ENCODE measurements at regions not wholly inside any gene's neighbourhood (a gene's known extent, or its start where the extent isn't known, plus 50 kb on each side); places are given as distances from the start of the nearest gene placed in this dataset.

DNA sequence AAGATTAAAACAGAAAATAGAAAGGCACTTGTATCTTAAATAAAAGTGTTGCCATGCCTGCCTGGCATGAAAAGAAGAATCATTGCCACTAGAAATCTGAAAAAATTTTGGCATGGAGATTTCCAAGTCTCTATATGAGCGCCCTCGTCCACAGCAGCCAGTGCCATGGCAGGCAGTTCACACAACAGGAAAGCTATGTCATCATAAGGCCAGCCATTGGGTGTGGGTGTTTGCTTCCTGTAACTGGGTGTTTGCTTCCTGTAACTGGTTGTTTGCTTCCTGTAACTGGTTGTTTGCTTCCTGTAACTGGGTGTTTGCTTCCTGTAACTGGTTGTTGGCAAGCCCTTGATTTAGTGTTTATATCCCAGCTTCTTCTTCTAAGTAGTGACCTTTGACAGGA lies 446.7 kb downstream of the IRX1 start:
- no peak overlapping the region for H3K4me3 ChIP-seq (ENCODE audit: low read depth, low read length)
- 43% methylated on average over 2 of the region's 2 CpGs for WGBS
- H3K36me3 ChIP-seq (ENCODE audit: insufficient read depth), result no peaks in the 10 kb centered on the region
- no peak for DNase-seq (ENCODE audit: extremely low spot score)
- no peak overlapping the region for H3K27ac ChIP-seq (ENCODE audit: low read depth)
- H3K4me1 ChIP-seq (ENCODE audit: insufficient read depth), result no peaks in the 10 kb centered on the region

DNA sequence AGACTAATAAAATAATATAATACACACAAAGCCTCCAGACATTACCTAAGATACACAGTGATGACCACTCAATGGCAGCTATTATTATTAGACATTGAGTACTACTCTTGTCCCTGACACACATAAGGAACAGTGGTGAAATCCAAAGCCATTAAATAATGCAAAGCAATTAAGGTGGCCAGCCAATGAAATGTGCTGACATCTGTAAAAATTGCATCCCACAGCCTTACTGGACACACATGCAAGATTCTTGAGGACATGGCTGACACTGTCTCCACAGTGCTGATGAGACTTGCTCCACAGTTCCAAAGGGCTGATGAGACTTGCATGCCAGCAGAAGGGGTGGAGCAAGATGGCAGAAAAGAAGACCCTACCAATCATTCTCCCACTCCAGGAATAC lies 447.5 kb downstream of the IRX1 start:
- H3K36me3 ChIP-seq (ENCODE audit: insufficient read depth), result no peaks in the 10 kb centered on the region
- H3K27ac ChIP-seq (ENCODE audit: low read depth), result no peak overlapping the region
- no peak overlapping the region for H3K4me3 ChIP-seq (ENCODE audit: low read depth, low read length)
- DNase-seq (ENCODE audit: extremely low spot score), result no peak
- H3K4me1 ChIP-seq (ENCODE audit: insufficient read depth), result no peaks in the 10 kb centered on the region

- WGBS, result 96% methylated on average over 2 of the region's 2 CpGs
- Histone ChIP-seq H3K36me3 (ENCODE audit: insufficient read depth) (no peaks in the 10 kb centered on the region), H3K4me1 (ENCODE audit: insufficient read depth) (no peaks in the 10 kb centered on the region), H3K27ac (ENCODE audit: low read depth) (no peak overlapping the region), H3K4me3 (ENCODE audit: low read depth, low read length) (no peak overlapping the region)
- no peak for DNase-seq (ENCODE audit: extremely low spot score)
Measured at GRCh38 chr5:4044881-4045280, 449.2 kb downstream of the IRX1 start.

DNA sequence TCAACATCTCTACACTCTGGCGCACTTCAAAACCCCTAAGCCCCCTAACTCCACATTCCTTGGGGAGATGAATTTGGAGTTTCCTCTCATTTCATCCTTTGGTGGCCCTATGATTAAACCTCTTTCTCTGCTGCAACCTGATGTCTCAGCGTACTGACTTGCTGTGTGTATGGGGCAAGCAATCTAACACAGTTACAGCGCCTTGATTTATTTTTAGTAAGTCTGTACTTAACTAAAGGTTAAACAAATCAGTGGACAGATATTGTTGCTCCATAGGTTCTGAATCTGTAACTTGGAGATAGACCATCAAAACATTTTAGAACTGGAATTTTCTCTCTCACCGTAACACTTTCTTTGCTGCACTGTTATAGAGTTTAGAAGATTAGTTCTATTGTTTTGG lies 452.8 kb downstream of the IRX1 start:
- H3K4me1 ChIP-seq (ENCODE audit: insufficient read depth), result no peaks in the 10 kb centered on the region
- DNase-seq (ENCODE audit: extremely low spot score), result no peak
- H3K4me3 ChIP-seq (ENCODE audit: low read depth, low read length), result no peak overlapping the region
- WGBS, result 73% methylated on average over 4 of the region's 4 CpGs
- H3K27ac ChIP-seq (ENCODE audit: low read depth), result no peak overlapping the region
- H3K36me3 ChIP-seq (ENCODE audit: insufficient read depth), result no peaks in the 10 kb centered on the region

GRCh38 chr5:4050203-4050602 lies 454.6 kb downstream of the IRX1 start:
- Histone ChIP-seq H3K36me3 (ENCODE audit: insufficient read depth) (no peaks in the 10 kb centered on the region), H3K4me3 (ENCODE audit: low read depth, low read length) (no peak overlapping the region), H3K27ac (ENCODE audit: low read depth) (no peak overlapping the region), H3K4me1 (ENCODE audit: insufficient read depth) (no peaks in the 10 kb centered on the region)
- no peak for DNase-seq (ENCODE audit: extremely low spot score)
- WGBS, result 85% methylated on average over 6 of the region's 6 CpGs

GRCh38 chr5:4053136-4053535 lies 457.5 kb downstream of the IRX1 start:
- 79% methylated on average over 4 of the region's 4 CpGs for WGBS
- Histone ChIP-seq H3K4me3 (ENCODE audit: low read depth, low read length) (no peak overlapping the region), H3K27ac (ENCODE audit: low read depth) (no peak overlapping the region), H3K4me1 (ENCODE audit: insufficient read depth) (no peaks in the 10 kb centered on the region), H3K36me3 (ENCODE audit: insufficient read depth) (no peaks in the 10 kb centered on the region)
- no peak for DNase-seq (ENCODE audit: extremely low spot score)

DNA sequence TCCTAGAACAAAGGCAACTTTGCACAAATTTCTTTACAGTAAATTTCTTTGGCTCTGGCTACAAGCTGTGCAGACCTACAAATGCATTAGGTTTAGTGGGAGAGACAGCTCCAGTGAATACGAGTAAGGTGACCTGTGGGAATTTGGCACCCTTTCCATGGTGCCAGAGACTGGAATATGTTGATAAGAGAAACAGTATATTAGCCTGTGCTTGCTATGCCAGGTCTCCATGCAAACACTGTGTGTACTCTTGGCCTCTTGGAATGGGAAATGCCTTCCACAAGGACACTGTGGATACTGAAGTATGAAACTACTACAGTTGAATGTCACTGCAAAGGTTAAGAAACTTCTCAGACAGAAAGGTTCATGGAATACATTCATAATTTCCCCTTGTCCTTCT lies 458.5 kb downstream of the IRX1 start:
- DNase-seq (ENCODE audit: extremely low spot score), result no peak
- Histone ChIP-seq H3K4me1 (ENCODE audit: insufficient read depth) (no peaks in the 10 kb centered on the region), H3K36me3 (ENCODE audit: insufficient read depth) (no peaks in the 10 kb centered on the region), H3K4me3 (ENCODE audit: low read depth, low read length) (no peak overlapping the region), H3K27ac (ENCODE audit: low read depth) (no peak overlapping the region)
- 60% methylated on average over 1 of the region's 1 CpG for WGBS

- H3K36me3 ChIP-seq (ENCODE audit: insufficient read depth), result no peaks in the 10 kb centered on the region
- DNase-seq (ENCODE audit: extremely low spot score), result no peak
Measured at GRCh38 chr5:4058899-4059298, 463.3 kb downstream of the IRX1 start.

GRCh38 chr5:4065472-4066320 lies 470.1 kb downstream of the IRX1 start:
- WGBS, result 60% methylated on average over 11 of the region's 11 CpGs
- Histone ChIP-seq H3K4me3 (ENCODE audit: low read depth, low read length) (no peak overlapping the region), H3K27ac (ENCODE audit: low read depth) (no peak overlapping the region), H3K36me3 (ENCODE audit: insufficient read depth) (no peaks in the 10 kb centered on the region), H3K4me1 (ENCODE audit: insufficient read depth) (no peaks in the 10 kb centered on the region)
- no peak for DNase-seq (ENCODE audit: extremely low spot score)

More at GRCh38 chr5:4058899-4059298, 463.3 kb downstream of the IRX1 start:
- H3K4me3 ChIP-seq (ENCODE audit: low read depth, low read length), result no peak overlapping the region
- WGBS, result 51% methylated on average over 6 of the region's 6 CpGs
- no peaks in the 10 kb centered on the region for H3K4me1 ChIP-seq (ENCODE audit: insufficient read depth)
- H3K27ac ChIP-seq (ENCODE audit: low read depth), result no peak overlapping the region

DNA sequence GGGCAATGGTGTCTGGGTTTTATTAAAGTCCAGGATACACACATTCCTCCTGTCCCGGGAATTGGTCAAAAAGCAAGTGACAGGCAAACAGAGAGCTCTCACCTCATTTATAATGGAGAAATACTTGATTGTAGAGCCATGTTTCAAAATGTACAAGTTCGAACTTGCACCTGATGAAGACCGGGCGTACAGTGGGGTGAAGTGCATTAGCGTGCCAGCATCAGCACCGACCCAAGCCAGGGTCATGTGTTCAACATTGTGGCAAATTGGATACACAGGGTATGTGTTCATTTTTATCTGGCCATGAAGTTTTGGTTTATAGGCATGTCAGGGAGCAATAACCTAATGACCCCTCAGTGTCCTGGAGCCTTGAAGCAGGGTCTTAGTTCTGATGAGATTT lies 472.5 kb downstream of the IRX1 start:
- no peak for DNase-seq (ENCODE audit: extremely low spot score)
- WGBS, result 71% methylated on average over 6 of the region's 6 CpGs
- no peaks in the 10 kb centered on the region for H3K36me3 ChIP-seq (ENCODE audit: insufficient read depth)
- no peaks in the 10 kb centered on the region for H3K4me1 ChIP-seq (ENCODE audit: insufficient read depth)
- H3K4me3 ChIP-seq (ENCODE audit: low read depth, low read length), result no peak overlapping the region
- no peak overlapping the region for H3K27ac ChIP-seq (ENCODE audit: low read depth)

DNA sequence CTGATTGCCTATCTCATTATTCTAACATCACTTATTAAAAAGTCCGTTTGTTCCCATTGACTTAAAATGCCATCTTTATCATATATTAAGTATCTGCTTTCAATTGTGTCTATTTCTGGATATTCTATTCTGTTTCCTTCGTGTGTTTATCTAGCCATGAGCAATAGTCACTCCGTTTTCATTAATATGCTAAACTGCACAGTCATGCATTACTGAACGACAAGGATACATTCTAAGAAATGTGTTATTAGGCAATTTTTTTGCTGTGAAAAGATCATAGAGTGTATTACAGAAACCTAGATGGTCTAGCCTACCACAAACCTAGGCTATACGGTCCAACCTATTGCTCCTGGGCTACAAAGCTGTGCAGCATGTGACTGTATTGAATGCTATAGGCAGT lies 482.9 kb downstream of the IRX1 start:
- no peak overlapping the region for H3K27ac ChIP-seq (ENCODE audit: low read depth)
- no peaks in the 10 kb centered on the region for H3K36me3 ChIP-seq (ENCODE audit: insufficient read depth)
- H3K4me3 ChIP-seq (ENCODE audit: low read depth, low read length), result no peak overlapping the region
- 72% methylated on average over 5 of the region's 5 CpGs for WGBS
- no peaks in the 10 kb centered on the region for H3K4me1 ChIP-seq (ENCODE audit: insufficient read depth)
- no peak for DNase-seq (ENCODE audit: extremely low spot score)

DNA sequence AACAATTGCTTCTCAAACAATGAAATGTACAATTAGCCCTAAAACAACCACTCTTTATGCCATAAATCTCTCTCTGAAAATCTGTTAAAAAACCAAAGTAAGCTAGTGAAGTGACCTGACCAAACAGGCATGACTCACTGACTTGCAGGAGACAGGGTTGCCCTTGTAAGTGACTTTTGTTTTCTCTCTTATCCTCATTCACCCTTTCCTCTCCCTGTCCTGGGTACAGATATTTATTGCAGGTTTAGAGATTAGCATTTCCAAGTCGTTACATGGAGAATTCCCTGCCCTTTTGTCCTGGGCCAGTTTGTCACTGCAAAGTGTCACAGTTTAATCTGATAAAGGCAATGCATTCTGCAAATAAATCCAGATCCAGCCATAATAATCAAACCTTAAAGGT lies 484.2 kb downstream of the IRX1 start:
- no peaks in the 10 kb centered on the region for H3K36me3 ChIP-seq (ENCODE audit: insufficient read depth)
- 7% methylated on average over 1 of the region's 1 CpG for whole genome bisulfite sequencing

DNA sequence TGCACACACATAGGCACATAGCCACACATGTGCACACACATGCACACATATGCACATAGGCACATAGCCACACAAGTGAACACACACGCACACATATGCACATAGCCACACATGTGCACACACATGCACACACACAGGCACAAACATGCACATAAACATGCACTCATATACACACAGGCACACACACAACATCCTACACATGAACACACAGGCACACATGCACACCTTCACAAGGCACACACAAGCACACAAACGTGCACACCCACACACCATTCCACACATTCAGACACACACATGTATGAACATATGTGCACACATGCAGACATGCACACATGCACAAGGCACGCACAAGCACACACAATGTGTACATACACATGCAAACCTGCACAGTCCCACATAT lies 484.7 kb downstream of the IRX1 start:
- 89% methylated on average over 3 of the region's 3 CpGs for WGBS
- H3K4me3 ChIP-seq (ENCODE audit: low read depth, low read length), result no peak overlapping the region
- no peak overlapping the region for H3K27ac ChIP-seq (ENCODE audit: low read depth)
- no peaks in the 10 kb centered on the region for H3K4me1 ChIP-seq (ENCODE audit: insufficient read depth)
- H3K36me3 ChIP-seq (ENCODE audit: insufficient read depth), result no peaks in the 10 kb centered on the region
- no peak for DNase-seq (ENCODE audit: extremely low spot score)

More for the DNA sequence above, 484.2 kb downstream of the IRX1 start:
- Histone ChIP-seq H3K27ac (ENCODE audit: low read depth) (no peak overlapping the region), H3K4me1 (ENCODE audit: insufficient read depth) (no peaks in the 10 kb centered on the region), H3K4me3 (ENCODE audit: low read depth, low read length) (no peak overlapping the region)
- no peak for DNase-seq (ENCODE audit: extremely low spot score)

- Histone ChIP-seq H3K27ac (ENCODE audit: low read depth) (no peak overlapping the region), H3K4me1 (ENCODE audit: insufficient read depth) (no peaks in the 10 kb centered on the region), H3K36me3 (ENCODE audit: insufficient read depth) (no peaks in the 10 kb centered on the region), H3K4me3 (ENCODE audit: low read depth, low read length) (no peak overlapping the region)
- WGBS, result 82% methylated on average over 5 of the region's 5 CpGs
- DNase-seq (ENCODE audit: extremely low spot score), result no peak
Measured at GRCh38 chr5:4081059-4081458, 485.4 kb downstream of the IRX1 start.

DNA sequence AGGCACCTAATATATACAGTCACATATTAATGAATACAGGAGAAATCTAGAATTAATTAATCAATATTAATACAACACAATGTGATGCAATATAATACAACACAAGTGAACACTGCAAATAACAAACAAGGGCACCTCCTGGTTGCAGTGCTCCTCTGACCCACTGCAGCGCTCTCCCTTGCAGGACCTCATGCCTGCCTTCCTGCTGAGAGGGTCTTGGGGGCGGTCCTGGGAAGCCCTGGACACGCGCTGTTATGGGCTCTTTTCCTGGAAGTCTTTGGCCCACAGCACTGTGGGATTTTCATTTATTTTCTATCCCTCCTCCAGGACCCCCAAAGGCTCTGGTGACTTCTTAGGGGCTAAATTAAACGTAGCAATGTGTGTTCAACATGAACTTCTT lies 485.8 kb downstream of the IRX1 start:
- Histone ChIP-seq H3K4me1 (ENCODE audit: insufficient read depth) (no peaks in the 10 kb centered on the region), H3K4me3 (ENCODE audit: low read depth, low read length) (no peak overlapping the region), H3K27ac (ENCODE audit: low read depth) (no peak overlapping the region), H3K36me3 (ENCODE audit: insufficient read depth) (no peaks in the 10 kb centered on the region)
- no peak for DNase-seq (ENCODE audit: extremely low spot score)
- 64% methylated on average over 5 of the region's 5 CpGs for WGBS

Measured in urinary bladder (tissue), 3 donors.